HG03457 (cell line): ENCODE measurements at regions not wholly inside any gene's neighbourhood (a gene's known extent, or its start where the extent isn't known, plus 50 kb on each side); places are given as distances from the start of the nearest gene placed in this dataset.

ENCODE experiments used
- ATAC-seq: cut with Tn5 transposase; IDR thresholded peaks from one replicate; pipeline ENCODE4 v1.9.1; 2021; ENCODE audit warnings: moderate number of reproducible peaks; ENCODE audit not compliant: unreplicated experiment

- ATAC-seq, result no peak
Measured at GRCh38 chr4:23269566-23269965, 576.8 kb downstream of the GBA3 start.

- ATAC-seq, result no peak
Measured at GRCh38 chr4:23268072-23268771, 575.5 kb downstream of the GBA3 start.

GRCh38 chr4:23266401-23266800 lies 573.7 kb downstream of the GBA3 start:
- ATAC-seq, result no peak

GRCh38 chr4:23260511-23260910 lies 567.8 kb downstream of the GBA3 start:
- ATAC-seq, result no peak

- no peak for ATAC-seq
Measured at GRCh38 chr4:23245203-23245832, 552.6 kb downstream of the GBA3 start.

GRCh38 chr4:23242962-23243361 lies 550.2 kb downstream of the GBA3 start:
- ATAC-seq, result no peak

GRCh38 chr4:23241408-23241807 lies 548.7 kb downstream of the GBA3 start:
- ATAC-seq, result no peak

DNA sequence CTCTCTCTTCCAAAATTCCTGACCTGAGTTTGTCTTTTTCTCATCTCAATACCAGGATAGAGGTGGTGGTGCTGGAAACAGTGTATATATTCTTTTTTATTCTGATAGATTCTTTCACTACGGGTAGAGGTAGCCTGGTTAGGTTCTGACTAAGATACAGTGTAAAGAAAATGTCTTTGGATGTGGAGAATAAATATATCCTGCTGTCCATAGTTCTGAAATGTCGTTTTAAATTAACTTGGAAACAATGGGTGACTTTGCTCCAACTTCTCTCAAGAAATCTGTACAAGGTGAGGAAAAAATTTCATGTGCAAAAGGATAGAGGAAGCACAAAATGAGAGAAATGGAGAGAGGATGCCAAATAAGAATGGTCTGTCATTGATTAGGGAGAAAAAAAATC lies 546.1 kb downstream of the GBA3 start:
- no peak for ATAC-seq

GRCh38 chr4:23237771-23238170 lies 545.0 kb downstream of the GBA3 start:
- ATAC-seq, result no peak

DNA sequence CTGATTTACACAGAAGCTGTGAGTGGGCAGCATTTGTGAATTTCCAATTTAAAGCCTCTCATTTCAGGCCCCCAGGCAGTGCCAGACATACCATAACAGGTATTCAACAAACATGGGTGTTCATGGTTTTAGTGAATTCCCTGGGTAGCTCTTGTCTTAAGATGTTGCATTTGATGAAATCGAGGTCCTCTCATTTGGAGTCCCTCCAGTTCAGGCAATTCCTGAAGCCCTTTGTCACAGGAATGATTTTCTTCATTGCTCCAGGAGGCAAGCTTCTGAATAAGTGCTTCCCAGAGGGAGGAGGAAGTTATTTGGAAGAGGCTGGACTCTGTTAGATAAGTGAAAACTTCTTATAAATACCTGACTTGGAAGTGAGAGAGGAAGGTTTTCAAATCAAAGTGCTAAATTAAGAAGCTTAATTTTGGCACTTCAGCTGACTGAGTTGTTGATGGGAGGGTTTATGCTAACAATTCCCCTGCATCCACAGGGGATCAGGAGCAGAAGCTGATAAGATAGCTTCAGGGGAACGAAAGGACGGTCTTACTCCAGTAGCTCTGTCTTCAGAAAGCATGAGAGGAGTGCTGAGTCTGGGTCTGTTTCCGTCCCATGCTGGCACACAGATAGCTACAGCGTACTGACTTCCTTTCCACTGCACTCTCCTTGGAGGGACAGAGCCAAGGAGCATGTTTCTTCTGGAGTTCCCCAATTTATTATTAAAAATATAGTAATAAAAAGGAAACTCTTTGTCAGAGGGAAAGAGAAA lies 543.1 kb downstream of the GBA3 start:
- no peak for ATAC-seq

DNA sequence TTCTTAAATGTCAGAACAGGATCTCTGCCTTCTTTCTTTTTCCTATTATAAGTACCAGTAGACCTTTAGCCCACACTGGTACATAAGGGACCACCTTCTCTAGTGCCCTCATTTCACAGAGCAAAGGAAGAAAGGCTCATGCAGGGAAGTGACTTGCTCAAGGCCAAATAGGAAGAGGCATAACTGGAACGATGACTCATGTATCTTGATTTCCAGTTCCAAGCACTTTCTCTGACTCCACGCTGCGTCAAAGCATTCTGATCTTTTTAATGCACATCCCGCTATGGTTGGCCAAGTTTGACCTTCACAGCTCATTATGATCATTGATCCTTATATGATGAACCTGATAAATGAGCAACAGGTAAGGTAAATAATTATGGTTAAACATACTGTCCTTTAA lies 542.0 kb downstream of the GBA3 start:
- ATAC-seq, result no peak

DNA sequence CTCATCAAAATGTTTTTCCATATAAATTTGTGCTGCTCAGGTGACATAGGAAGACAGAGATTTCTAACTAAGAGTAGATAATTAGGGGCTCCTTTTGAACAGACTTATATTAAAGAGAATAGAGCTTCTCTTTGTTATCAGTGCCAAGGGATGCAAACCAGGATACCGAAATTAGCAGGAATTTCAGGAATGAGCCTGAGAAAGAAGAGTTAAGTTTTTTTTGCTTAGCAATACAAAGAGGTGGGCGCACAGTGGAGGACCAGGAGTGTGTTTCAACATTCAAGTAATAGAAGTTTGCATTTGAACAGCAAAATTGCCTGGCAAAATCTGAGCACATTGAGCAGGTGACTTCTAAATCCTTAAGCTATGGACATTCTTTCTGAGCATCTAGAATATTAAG lies 541.3 kb downstream of the GBA3 start:
- no peak for ATAC-seq

DNA sequence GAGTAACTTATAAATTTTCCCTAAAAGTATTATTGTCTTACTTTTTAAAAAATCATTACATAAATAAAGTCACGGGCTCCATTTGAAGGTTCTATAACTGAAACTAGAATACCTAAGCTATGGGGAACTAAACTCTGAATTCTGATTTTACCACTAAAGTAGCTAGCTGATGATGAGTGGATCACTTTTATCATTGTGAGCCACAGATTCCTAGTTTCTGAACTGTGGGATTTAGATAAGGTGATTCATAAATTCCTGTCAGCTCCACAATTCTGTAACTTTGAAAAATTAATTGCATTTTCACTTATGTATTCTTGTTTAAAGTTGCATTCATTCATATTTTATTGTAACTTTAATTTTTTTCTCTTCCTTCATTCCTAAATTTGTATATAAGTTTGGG lies 540.9 kb downstream of the GBA3 start:
- ATAC-seq, result no peak

DNA sequence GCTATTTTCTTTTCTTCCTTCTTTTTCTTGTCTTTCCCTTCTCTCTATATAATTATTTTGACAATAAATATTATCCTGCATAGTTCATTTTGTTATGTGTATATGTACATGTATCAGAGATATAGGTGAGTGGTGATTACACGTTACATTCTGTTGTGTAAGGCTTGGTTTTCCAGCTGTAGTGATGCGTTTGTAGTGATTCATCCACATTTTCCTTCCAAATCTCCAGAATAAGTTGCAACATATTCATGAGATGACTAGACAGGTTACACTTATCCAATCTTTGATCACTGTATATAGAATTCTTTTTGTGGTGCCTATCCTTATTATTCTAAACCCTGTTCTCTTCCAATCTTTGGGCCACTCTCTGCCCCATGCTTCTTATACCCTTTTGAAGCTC lies 540.2 kb downstream of the GBA3 start:
- ATAC-seq, result no peak

- no peak for ATAC-seq
Measured at GRCh38 chr4:23225564-23225963, 532.8 kb downstream of the GBA3 start.

DNA sequence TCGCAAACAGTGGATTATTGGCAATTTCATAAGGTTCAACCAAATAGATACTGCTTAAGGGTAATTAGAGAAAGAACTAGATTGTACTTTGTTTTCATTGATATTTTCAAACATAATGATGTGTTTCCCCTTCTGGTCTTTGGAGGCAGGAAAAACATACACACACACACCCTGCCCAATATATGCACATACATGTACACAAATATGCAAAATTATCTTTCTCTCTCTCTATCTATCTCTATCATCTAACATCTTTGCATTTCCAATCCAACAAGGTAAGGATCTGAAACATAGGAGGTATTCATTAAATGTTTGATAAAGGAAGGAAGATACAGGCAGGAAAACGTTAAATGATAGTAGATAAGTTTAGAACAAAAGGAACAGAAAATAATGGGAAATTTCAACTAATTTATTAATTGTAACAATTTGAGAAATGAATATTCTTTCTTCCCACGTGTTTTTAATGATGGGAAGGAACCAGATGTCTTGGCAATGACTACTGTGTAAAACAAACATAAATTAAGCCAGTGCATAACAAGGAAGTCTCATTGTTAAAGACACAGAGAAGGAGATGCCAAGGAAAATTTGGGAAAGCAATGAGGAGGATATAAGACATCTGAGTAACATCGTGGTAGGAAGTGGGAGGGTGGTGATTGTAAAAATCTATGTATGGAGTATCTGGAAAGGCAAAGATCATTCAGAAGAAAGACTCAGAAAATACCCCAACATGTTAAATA lies 532.1 kb downstream of the GBA3 start:
- ATAC-seq, result no peak

- ATAC-seq, result no peak
Measured at GRCh38 chr4:23220911-23221310, 528.2 kb downstream of the GBA3 start.

DNA sequence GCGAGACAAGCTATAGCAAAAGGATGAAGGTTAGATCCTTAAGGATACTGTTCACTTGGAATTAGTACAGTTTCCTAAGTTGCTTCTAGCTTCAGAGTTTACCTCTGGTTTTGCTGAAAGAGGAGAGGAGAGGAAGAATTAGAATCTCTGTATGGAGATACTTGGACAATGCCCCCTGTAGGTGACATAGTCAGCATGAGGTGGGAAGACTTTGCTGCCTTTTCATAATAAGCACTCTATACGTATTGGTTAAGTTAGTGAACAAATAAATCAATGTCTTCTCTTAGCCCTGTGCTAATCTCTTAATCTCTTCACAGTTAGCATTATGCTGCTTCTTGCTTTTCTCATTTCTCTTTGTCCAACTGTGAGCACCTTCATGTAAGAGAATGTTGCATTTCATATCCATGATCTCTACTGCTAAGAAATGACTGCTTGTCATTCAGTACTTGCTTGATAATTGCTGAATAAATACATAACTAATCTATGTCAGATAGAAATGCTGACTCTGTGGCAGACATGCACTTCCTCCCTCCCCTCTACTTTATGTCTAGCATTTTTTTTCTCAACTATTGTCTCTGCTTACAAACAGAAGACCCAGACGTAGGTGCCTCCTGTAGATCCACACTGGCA lies 527.2 kb downstream of the GBA3 start:
- ATAC-seq, result no peak

GRCh38 chr4:23213198-23213597 lies 520.5 kb downstream of the GBA3 start:
- no peak for ATAC-seq

DNA sequence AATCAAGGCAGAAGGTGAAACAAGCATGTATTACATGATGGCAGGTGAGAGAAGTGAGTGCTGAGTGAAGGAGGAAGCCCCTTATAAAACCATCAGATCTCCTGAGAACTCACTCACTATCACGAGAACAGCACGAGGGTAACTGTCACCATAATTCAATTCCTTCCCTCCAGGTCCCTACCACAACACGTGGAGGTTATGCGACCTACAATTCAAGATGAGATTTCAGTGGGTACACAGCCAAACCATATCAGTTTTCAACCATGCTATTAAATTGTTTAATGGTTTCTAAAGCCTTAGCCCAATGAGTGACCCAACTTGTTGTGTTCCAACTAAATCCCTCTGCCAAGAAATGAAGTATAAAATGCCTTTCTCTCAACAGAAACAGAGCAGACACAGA lies 519.8 kb downstream of the GBA3 start:
- no peak for ATAC-seq

DNA sequence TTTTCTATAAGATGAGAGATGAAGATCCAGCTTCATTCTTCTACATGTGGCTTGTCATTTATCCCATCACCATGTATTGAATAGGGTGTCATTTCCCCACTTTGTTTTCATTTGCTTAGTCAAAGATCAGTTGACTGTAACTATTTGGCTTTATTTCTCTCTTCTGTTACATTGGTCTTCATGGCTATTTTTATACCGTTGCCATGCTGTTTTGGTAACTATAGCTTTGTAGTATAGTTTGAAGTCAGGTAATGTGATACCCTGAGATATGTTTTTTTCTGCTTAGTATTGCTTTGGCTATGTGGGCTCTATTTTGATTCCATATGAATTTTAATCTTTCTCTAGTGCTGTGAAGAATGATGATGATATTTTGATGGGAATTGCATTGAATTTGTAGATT lies 514.3 kb downstream of the GBA3 start:
- ATAC-seq, result no peak
